Astrocyte of the spinal cord (primary cell): ENCODE measurements at regions not wholly inside any gene's neighbourhood (a gene's known extent, or its start where the extent isn't known, plus 50 kb on each side); places are given as distances from the start of the nearest gene placed in this dataset.

Experiments used
- DNase-seq: peaks from one replicate; pipeline ENCODE4 v3.0.0; 2011; ENCODE audit warnings: low read depth, low spot score
- H3K4me3 ChIP-seq: 2 replicates; pipeline ENCODE4 v1.5.1; 2011; ENCODE audit warnings: low read depth, mild to moderate bottlenecking, low read length, moderate library complexity
- CTCF ChIP-seq: IDR thresholded peaks from 2 replicates; pipeline ENCODE4 v1.5.1; 2012; ENCODE audit warnings: low read depth, mild to moderate bottlenecking, low read length, inconsistent platforms
- in situ Hi-C: cut with HindIII; loops from 2 replicates; pipeline ENCODE4 v1.10.0; 2017; ENCODE audit warnings: low sequenced_read_pairs

- peak; percentile 73 for DNase-seq
- in situ Hi-C loops, result no loop called here
- H3K4me3 ChIP-seq, result no peak overlapping the region
- TF ChIP-seq CTCF, result no peak
These were observed 58.8 kb upstream of the FLRT2 start for GRCh38 chr14:85471156-85471555.

- DNase-seq, result peak; percentile 92
- no peak for TF ChIP-seq CTCF
- no peak overlapping the region for H3K4me3 ChIP-seq
- in situ Hi-C loops, result no loop called here
These were observed 58.2 kb upstream of the FLRT2 start for GRCh38 chr14:85471744-85472143.

GRCh38 chr14:85474431-85474830 lies 55.5 kb upstream of the FLRT2 start:
- in situ Hi-C loops, result no loop called here
- no peak for DNase-seq
- no peak for TF ChIP-seq CTCF
- no peak overlapping the region for H3K4me3 ChIP-seq

- no peak overlapping the region for H3K4me3 ChIP-seq
- TF ChIP-seq CTCF, result no peak
- no peak for DNase-seq
- in situ Hi-C loops, result no loop called here
These were observed 54.8 kb upstream of the FLRT2 start for GRCh38 chr14:85475113-85475512.

- in situ Hi-C loops, result no loop called here
- H3K4me3 ChIP-seq, result no peak overlapping the region
- TF ChIP-seq CTCF, result no peak
- no peak for DNase-seq
These were observed 50.6 kb upstream of the FLRT2 start for GRCh38 chr14:85479306-85479705.

GRCh38 chr14:85479771-85480170 lies 50.2 kb upstream of the FLRT2 start:
- DNase-seq, result no peak
- TF ChIP-seq CTCF, result no peak
- in situ Hi-C loops, result no loop called here
- H3K4me3 ChIP-seq, result no peak overlapping the region
